Stimulated activated CD8-positive, alpha-beta memory T cell treated with anti-CD3 and anti-CD28 coated beads, Interleukin-12 subunit alpha, Interleukin-12 subunit beta, amount 100 ng/mL, for 4 hours (primary cell): ENCODE measurements at regions not wholly inside any gene's neighbourhood (a gene's known extent, or its start where the extent isn't known, plus 50 kb on each side); places are given as distances from the start of the nearest gene placed in this dataset.
"Not testable (repeated sequence)": the region's sequence is repeated elsewhere in the genome, so short reads cannot be mapped to it uniquely, and the experiment has no call there.

Experiments
- DNase-seq: peaks from one replicate; pipeline ENCODE4 v3.0.0-alpha.2; 2020; ENCODE audit warnings: low read depth

GRCh38 chr1:88549536-88549935 is 134.5 kb upstream of the PKN2 start:
- no peak for DNase-seq

- DNase-seq = no peak
Measured at GRCh38 chr1:88552226-88552625, 131.8 kb upstream of the PKN2 start.

DNA sequence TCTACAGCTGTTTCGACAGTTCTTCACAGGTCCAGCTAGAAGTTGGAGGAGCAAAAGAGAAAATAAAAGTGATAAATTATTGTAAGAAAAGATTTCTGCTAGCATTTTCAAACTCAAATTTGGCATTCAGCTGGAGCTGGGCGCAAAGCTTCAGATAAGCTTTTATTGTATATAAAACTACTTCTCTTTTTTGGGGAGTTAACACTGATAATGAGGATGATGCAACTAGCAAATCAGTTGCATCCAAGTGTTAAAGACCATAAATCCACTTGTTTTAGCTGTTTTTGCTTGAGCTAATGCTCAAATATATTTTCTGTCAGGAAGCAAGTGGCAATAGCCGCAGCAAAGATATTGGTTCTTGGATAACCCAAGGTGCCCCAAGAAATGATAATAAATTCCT is 127.1 kb upstream of the PKN2 start:
- no peak for DNase-seq

DNA sequence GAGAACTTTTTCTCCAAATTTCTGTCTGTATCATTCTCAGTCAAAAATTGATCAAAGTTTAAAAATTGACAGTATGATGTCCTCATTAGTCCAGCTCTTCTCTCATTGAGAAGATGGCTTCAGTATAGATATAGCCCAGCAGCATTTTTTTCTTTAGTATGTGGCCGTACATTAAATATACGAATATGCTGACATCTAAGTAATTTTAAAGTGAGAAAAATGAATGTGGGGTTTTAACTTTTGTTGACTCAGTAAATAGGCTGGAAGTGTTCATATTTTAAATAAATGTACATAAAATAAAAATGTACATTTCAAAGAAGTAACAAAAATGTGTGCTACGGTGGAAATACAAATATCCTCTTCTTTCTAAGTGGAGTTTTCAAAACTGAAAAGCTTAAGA is 123.5 kb upstream of the PKN2 start:
- DNase-seq = no peak

DNA sequence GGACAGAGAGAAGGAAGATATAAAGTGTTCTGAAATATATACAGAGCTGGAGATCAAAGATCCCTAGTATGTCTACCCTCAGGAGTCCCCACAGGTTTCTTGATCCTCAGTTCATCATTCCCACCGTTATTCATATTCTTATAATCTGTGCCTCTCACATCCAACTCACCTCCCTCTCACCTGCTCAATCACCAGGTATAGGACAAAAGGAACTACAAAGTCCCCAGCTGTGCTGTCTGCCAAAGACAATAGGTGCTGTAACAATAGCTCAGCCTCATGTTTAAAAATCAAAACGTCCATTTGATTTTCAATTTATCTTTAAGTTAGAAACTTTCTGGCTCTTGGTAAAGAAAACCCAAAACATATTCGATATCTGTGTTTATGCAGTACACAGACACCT is 121.1 kb upstream of the PKN2 start:
- DNase-seq = no peak

DNA sequence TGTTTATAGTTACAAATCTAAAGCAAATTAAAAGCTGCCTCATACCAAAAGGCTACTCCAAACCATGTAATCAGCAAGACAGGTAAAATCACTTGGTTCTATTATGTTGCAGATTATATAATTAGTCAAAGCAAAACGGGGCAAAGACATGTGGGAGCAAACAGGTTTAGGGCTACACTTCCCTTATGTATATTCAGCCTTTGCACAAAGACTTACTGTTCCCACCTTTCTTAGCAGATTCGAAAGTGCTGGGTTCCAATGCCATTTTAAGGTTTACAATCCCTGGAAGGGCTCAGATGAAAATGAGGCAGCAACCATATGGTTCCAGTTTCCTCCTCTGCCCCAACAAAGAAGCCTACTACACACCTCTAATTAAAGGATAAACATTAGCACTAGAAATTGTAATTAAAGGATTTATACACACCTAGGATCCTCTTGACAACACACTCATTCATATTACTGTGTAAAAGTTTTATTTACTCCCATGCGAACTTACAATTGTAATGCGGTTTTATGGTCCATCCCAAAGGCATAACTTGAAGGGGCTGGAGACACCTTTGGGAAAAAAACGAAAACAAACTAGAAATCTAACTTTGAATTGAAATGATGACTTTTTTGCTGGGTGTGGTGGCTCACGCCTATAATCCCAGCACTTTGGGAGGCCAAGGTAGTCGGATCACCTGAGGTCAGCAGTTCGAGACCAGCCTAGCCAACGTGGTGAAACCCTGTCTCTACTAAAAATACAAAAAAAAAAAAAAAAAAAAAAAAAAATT is 117.3 kb upstream of the PKN2 start:
- no peak for DNase-seq

DNA sequence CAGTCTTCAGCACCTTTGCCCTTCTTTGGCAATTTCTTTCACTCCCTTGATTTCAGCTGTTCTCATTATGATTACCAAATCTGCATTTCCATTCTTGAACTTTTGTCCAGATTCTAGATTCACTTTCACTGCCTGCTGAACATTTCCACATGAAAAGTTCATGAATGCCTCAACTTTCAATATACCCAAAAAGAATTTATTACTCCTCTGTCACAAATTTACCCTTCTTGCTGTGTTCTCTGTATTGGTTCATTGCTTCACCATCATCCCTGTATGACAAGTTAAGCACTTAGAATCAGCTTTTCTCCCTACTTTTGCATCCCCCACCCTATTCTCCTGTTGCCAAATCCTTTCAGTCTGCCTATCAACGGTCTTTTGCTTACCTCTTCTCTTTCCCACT is 112.6 kb upstream of the PKN2 start:
- no peak for DNase-seq

DNA sequence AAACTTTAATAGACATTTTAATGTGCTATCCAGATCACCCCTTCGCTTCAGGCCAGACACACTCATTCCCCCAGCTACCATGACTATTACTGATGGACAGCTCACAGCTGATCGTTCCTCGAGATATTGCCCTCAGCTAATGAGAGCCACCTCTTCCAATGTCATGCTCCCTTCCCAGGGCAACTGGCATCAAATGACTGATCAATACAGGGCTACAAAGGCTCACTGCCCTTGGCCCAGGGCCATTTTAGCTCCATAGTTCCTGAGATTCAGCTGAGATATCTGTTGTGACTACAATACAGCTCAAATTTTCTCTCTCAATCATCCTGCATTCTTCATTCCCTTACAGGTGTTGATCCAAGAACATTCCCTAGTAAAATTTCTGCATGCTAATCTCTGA is 104.5 kb upstream of the PKN2 start:
- no peak for DNase-seq

- DNase-seq = no peak
Measured at GRCh38 chr1:88581703-88582102, 102.4 kb upstream of the PKN2 start.

GRCh38 chr1:88593358-88593757 is 90.7 kb upstream of the PKN2 start:
- DNase-seq = no peak

DNA sequence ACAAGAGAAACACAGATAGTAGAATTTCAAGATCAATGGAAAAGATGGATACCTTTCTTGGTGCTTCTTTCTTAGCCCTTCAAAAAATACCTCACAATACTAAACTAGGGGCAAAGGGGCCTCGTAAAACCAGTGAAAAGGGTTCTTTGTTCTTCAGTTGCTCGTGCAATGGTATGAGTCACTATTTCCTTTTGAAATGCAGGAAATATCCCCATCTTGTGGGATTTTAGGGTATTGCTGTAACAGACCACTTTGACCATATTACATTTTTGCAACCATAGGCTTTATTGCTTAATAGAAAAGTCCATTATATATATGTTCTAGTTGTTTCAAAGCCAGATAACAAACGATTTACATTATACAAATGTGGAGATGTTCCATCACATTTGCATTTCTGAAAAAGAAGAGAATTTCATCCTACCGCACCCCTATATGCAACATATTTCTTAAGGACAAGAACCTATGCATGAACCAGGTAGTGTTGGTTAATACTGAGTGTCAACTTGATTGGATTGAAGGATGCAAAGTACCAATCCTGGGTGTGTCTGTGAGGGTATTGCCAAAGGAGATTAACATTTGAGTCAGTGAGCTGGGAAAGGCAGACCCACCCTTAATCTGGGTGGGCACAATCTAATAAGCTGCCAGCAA is 88.6 kb upstream of the PKN2 start:
- DNase-seq = no peak

- not testable (repeated sequence) for DNase-seq
Measured at GRCh38 chr1:88597973-88598372, 86.1 kb upstream of the PKN2 start.

DNA sequence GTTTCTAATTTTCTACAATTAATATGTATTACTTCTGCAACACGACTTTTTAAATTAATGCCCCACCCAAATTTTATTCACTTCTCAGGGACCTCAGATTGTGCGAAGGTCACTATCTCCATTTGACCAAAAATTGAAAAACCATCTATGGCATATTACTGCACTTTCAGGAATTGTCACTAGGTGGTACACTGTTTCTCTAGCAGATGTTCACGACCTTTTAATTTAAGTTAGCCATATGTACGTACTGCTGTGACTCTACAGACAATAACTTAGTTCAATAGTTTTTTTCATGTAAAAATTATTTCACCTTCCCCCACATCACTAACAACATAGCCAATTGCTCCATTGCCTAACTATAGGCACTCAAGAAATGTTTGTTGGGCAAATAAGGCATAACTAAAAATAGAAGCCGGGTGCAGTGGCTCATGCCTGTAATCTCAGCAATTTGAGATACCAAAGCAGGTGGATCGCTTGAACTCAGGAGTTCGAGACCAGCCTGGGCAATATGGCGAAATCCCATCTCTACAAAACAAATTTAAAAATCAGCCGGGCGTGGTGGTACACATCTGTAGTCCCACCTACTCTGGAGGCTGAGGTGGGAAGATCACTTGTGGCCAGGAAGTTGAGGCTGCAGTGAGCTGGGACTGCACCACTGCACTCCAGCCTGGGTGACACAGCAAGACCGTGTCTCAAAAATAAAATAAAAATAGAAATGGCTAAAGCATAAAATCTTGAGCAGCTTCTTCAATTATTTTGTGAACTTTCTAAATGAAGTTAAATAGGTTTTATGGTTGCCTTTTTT is 75.7 kb upstream of the PKN2 start:
- no peak for DNase-seq

DNA sequence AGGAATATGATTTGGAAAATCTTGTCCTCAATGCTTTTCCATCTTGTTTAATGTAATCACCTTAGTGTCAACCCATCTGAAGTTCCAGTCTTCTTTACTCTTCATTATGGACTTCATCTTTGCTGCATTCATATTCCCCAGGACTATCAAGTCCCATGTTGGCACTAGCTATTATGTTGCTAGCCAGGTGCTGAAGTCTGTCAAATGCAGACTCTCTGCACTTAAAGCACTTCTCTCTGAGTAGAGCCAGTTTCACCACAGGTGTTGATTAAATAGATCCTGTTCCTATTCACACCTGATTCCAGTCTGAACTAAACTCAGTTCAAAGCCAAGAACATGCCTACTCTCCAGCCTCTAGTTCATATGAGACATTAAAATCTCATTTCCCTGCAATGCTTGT is 75.0 kb upstream of the PKN2 start:
- DNase-seq = no peak

- no peak for DNase-seq
Measured at GRCh38 chr1:88610687-88611086, 73.4 kb upstream of the PKN2 start.

DNA sequence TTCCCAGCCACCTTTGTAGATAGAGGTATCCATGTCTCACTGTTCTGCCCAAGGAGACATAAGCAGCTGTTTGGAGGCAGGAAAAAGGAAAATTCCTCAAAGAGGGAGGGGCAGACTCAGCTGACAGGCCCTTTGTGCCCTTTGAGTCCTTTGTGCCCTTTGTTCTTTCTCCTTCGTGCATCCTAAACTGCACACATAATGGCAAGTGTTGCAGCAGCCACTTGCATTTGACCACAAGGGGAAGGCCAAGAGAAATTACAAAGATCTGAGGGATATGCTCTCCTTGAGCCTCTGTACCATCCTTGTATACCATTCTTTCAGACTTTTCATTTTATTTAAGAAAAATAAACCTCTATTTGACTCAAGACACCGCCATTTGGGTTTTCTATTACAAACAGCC is 71.8 kb upstream of the PKN2 start:
- no peak for DNase-seq

DNA sequence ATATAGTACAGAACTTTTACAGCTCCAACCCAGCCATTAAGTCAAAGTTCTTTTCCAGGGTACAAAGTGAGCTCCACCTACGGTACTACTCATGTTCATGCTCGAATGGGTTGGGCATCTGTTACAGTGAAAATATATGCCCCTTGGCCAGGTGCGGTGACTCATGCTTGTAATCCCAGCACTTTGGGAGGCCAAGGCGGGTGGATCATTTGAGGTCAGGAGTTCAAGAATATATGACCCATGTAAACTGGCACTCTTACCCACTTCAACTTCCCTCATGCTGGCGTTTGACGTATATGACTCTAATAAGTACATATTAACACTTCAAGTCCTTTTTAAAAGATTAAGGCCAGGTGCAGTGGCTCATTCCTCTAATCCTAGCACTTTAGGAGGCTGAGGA is 71.3 kb upstream of the PKN2 start:
- DNase-seq = no peak

DNA sequence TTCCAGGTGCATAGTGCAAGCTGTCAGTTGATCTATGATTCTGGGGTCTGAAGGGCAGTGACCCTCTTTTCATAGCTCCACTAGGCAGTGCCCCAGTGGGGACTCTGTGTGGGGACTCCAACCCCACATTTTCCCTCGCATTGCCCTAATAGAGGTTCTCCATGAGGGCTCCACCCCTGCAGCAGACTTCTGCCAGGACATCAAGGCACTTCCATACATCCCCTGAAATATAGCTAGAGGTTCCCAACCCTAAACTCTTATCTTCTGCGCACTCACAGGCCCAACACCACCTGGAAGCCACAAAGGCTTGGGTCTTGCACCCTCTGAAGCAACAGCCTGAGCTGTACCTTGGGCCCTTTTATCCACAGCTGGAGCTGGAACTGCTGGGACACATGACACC is 65.7 kb upstream of the PKN2 start:
- DNase-seq = no peak

DNA sequence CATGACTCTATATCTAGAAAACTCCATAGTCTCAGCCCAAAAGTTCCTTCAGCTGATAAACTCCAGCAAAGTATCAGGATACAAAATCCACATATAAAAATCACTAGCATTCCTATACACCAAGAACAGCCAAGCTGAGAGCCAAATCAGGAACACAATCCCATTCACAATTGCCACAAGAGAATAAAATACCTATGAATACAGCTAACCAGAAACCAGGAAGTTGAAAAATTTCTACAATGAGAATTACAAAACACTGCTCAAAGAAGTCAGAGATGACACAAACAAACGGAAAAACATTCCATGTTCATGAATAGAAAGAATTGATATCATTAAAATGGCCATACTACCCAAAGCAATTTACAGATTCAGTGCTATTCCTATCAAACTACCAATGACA is 61.0 kb upstream of the PKN2 start:
- DNase-seq = not testable (repeated sequence)
